GM12875 (cell line): ENCODE measurements at regions not wholly inside any gene's neighbourhood (a gene's known extent, or its start where the extent isn't known, plus 50 kb on each side); places are given as distances from the start of the nearest gene placed in this dataset.

Source experiments
- H3K4me3 ChIP-seq: one replicate; pipeline ENCODE4 v1.5.1; 2011; ENCODE audit warnings: low read depth, low read length, control low read depth
- TF ChIP-seq, protein P1 (sequence below): IDR thresholded peaks from 2 replicates; pipeline ENCODE4 v1.5.1; 2011; ENCODE audit warnings: low read depth, mild to moderate bottlenecking, control low read depth, inconsistent platforms, low read length, moderate library complexity, borderline replicate concordance; ENCODE audit not compliant: insufficient read depth

DNA sequence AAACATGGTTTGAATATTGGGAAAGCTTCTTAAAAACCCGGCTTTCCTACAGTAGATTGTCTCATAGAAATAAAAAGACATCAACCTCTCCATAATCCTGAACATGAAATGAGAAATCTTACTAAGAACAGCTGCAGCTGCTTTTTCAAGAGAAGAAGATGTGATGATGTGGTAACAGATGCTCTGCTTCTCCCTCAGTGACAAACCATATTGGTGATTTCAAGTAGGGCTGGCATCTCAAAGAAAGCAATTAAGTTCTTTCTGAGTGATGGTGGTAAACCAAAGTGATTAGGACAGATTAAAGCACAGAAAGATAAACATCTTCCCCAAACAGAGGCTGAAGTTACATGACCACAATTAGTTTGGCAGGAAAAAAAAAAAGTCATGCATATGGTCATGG lies 1477.7 kb downstream of the RAPGEF2 start:
- no peak overlapping the region for H3K4me3 ChIP-seq
- TF ChIP-seq, protein P1, sequence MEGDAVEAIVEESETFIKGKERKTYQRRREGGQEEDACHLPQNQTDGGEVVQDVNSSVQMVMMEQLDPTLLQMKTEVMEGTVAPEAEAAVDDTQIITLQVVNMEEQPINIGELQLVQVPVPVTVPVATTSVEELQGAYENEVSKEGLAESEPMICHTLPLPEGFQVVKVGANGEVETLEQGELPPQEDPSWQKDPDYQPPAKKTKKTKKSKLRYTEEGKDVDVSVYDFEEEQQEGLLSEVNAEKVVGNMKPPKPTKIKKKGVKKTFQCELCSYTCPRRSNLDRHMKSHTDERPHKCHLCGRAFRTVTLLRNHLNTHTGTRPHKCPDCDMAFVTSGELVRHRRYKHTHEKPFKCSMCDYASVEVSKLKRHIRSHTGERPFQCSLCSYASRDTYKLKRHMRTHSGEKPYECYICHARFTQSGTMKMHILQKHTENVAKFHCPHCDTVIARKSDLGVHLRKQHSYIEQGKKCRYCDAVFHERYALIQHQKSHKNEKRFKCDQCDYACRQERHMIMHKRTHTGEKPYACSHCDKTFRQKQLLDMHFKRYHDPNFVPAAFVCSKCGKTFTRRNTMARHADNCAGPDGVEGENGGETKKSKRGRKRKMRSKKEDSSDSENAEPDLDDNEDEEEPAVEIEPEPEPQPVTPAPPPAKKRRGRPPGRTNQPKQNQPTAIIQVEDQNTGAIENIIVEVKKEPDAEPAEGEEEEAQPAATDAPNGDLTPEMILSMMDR, result no peak

DNA sequence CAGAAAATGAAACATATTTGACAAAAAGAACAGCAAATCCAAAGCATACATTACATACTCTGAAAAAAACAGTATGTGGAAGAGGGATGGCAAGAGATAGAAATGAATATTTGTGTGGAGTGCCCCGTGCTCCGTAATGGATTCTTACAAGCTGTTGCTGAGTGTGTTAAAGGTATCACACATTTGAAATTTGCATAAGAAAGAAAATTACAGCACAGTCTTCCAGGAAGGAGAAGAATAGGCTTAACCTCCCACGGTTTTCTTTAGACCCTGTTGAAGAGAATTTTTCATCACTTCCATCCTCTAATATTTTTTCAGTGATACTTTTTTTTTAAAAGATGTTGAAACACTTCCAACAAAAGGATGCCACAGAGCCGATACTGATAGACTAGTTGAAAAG lies 1489.4 kb downstream of the RAPGEF2 start:
- no peak overlapping the region for H3K4me3 ChIP-seq
- TF ChIP-seq, protein P1, result no peak

DNA sequence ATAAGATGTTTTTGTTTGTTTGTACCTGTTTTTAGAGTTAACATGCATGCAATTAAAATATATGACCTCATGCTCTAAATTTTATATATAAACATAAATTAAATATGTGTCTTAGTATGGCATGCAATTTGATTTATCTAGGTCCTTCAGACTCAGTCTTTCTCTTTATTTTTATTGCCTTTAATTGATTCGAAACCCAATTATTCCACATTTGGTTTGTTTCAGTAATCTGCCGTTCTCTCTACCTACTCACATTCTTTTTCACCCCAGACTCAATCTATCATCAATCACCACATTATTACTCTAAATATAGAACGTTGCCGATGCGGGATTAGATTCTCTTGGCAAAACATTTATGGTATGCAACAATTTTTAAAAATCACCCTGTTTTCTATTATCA lies 1492.8 kb downstream of the RAPGEF2 start:
- TF ChIP-seq, protein P1, result no peak
- no peak overlapping the region for H3K4me3 ChIP-seq

DNA sequence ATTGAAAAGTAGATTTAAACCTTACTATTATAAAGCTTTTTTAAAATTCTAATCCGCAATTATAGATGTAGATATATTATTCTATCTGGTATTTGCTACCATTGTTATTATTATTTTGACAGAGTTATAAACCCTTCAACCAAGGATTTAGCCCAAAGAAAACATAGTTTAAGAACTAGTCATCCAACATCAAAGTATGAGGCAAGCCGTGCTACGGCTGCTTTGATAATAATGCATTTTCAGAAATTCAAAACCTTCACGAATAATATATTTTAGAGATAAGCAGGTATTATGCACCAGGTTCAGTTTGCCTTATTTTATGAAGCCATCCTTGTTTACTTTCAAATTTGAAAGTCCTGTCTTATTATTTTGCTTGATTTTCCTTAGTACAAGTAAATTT lies 1501.7 kb downstream of the RAPGEF2 start:
- H3K4me3 ChIP-seq, result no peak overlapping the region
- TF ChIP-seq, protein P1, result no peak

DNA sequence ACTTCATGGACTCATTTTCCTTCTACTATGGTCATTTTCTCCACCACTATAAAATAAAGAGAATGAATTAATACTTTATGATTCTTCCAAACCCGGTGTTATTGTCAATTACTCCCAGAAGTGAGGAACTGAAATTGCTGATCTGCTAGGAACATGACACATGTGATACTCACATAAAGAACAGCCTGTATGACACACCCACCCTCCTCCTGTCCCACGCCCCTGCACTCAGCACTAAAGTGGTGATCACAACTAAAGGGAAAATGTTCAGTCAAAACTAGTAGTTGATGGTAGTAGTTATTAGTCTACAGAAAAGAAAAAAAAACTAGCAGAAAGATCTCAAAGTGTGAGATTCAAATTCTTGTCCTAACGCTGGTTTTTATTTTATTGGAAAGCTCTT lies 1508.3 kb downstream of the RAPGEF2 start:
- H3K4me3 ChIP-seq, result no peak overlapping the region
- TF ChIP-seq, protein P1, result no peak

DNA sequence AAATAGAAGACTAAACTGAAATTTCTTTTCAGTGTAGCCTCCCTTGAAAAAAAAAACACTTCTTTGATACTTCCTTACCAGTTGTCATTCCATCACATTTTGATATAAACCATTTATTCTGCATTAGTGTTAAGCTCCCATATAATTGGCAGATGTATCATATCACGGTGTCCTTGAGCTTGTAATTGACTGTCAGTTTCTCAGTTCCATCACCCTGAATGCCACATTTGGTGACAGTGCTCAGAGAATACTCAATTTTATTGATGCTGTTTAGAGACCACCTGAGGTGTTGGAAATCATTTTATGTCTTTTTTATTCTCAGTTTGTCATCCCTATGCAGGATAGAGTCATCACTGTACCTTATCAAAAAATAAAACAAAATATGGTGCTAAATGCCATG lies 1528.2 kb downstream of the RAPGEF2 start:
- no peak overlapping the region for H3K4me3 ChIP-seq
- TF ChIP-seq, protein P1, result no peak

DNA sequence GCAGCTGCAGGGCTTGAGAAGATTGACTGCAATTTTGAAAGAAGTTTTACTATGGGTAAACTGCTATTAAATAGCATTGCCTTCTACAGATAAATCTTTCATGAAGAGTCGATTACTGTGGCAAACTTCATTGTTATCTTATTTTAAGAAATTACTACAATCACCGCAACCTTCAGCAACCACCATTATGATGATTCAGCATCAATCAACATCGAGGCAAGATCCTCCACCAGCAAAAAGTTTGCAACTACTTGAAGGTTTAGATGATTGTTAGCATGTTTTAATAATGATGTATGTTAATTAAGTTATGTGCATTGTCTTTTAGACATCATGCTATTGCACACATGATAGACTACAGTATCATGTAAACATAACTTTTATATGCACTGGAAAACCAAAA lies 1511.0 kb downstream of the FSTL5 start:
- H3K4me3 ChIP-seq, result no peak overlapping the region
- TF ChIP-seq, protein P1, result no peak
